AG08396 (cell line): ENCODE measurements at regions not wholly inside any gene's neighbourhood (a gene's known extent, or its start where the extent isn't known, plus 50 kb on each side); places are given as distances from the start of the nearest gene placed in this dataset.

Source experiments
- DNase-seq: peaks from one replicate; pipeline ENCODE4 v3.0.0; 2012; ENCODE audit warnings: low spot score, mixed read lengths

DNA sequence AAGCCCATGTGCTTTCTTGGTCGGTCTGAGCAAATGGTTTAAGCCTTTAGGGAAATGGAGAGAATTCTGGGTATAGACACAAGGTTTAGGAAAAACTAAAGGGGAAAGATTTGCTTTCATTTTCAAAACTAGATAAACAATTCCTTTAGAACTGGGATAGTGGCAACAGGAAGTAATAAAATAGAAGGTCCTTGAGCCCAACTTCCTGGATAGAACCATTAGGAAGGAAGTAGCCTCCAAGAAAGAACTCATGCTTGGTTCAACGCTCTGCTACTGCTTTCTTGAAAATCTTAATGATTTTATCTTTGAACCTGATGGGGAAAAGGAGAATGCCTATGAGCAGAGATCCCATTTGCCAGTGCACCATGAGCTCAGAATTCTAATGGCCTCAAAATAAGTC is 147.0 kb upstream of the THRB start:
- no peak for DNase-seq

DNA sequence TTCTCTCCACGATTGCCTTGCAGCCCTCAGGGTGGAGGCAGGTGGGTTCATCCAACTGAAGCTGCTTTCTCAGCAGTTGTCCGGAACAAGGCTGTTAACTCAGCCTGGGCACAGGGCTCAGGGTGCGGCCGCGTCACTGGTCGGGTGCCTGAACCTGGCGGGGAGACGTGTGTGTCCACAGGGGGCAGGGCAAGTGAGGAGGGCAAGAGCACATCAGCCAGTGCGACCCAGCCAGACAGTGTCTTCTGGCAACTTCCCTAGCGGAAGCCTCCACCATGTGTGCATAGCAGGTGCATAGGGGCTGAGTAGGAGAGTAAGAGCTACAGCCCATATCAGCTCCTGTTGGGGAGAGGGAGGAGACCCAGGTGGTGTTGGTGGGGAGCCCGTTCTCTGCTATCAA is 150.4 kb upstream of the THRB start:
- DNase-seq, result no peak

DNA sequence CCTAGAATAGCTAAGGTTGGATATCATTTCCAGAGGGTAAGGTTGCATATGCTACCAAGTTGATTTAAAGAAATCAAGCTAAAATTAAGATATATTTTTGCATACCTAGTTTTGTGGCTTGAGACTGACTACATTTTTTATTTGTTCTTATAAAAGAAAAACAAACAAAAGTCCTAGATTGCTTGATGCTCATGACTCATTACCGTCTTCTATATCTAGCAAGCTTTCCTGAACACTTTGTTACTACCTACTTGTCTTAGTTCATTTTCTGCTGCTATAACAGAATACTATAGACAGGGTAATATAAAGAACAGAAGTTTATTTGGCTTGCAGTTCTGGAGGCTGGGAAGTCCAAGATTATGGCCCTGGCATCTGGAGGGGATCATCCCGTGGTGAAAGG is 152.1 kb upstream of the THRB start:
- no peak for DNase-seq

DNA sequence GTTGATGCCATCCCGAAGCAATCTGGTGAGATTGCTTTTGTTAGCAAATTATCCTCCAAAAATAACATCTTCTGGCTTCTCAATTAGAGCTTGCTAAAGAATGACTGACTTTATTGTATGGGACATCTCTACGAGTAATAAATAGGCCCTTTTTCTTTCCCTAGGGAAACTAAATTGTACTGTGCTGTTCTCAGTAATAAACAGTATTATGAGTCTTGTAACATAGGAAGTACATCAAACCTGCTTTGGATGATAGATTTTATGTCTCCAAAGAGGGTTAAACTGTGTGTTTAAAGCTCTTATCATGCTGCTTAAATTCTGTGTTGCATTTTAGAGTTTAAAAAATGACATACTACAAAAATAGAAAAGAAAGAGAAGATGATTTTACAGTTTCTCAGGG is 153.4 kb upstream of the THRB start:
- DNase-seq, result no peak

GRCh38 chr3:24650839-24651238 is 156.2 kb upstream of the THRB start:
- DNase-seq, result no peak

DNA sequence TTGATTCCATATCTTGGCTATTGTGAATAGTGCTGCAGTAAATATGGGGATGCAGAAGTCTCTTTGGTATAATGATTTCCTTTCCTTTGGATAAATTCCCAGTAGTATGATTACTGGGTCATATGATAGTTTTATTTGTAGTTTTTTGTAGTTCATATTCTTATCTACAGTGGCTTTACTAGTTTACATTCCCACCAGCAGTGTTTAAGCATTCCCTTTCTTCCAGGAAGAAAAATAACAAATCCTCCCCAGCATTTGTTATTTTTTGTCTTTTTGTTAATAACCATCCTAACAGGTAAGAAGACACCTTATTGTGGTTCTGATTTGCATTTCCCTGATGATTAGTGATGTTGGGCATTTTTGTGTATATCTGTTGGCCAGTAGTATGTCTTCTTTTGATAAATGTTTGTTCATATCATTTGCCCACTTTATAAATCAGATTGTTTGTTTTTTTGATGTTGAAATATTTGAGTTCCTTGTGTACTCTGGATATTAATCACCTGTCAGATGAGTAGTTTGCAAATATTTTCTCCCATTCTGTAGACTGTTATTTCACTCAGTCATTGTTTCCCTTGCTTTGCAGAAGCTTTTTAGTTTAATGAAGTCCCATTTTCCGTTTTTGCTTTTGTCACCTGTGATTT is 163.3 kb upstream of the THRB start:
- no peak for DNase-seq

GRCh38 chr3:24661175-24661584 is 166.5 kb upstream of the THRB start:
- no peak for DNase-seq

DNA sequence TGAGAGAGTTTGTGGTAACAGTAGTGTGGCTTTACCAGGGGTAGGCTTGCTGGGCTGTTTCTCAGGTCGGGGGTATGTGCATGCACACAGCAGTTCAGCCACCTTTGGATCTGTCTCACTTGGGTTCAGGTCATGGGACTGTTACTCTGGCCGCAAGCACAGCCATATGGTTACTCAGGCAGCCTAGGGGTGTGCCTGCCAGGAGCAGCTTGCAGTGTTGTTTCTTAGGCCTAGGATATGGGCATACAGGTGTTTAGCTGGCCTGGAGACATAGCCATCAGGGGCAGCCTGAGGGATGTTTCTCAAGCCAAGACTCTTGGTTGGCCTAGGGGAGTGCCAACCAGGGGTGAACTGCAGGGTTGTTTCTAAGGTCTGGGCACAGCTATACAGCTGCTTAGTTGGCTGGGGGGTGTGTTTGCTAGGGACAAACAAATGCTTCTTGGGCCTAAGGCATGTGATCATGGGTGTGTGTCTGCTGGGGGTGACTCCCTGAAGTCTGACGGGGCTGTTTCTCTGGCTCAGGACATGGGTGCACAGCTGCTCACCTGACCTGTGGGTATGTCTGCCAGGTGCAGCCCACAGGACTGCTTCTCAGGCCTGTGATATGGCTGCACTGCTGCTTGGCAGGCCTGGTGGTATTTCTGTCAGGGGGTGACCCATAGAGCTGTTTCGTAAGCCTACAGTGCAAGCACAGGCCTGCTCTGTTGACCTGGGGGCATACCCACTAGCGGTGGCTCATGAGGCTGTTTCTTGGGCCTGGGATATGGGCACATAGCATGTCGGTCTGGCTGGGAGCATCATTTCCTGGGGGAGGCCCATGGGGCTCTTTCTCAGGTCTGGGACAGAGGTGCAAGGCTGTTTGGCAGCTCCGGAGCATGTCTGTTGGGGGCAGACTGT is 168.0 kb upstream of the THRB start:
- no peak for DNase-seq

- no peak for DNase-seq
These were observed 168.8 kb upstream of the THRB start for GRCh38 chr3:24663406-24663805.

- no peak for DNase-seq
These were observed 173.4 kb upstream of the THRB start for GRCh38 chr3:24668039-24668438.

GRCh38 chr3:24670871-24671270 is 176.2 kb upstream of the THRB start:
- DNase-seq, result no peak

DNA sequence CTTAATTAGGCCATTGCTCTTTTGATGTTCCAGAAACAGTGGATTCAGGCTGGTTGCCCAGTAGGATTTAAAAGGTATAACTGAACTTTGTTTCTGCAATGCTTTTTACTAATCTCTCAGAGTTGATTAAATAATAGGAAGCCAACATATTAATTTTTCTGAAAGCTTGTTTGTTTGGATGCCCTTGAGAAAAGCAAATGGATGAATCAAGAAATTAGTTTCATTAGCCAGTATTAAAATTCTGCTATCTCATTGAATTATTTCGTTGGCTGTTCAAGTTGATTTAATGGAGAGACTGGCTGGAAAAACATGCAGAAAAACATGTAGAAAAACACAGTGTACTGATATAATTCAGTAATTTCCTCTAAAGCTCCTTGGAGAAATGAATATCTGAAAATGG is 178.9 kb upstream of the THRB start:
- DNase-seq, result no peak

GRCh38 chr3:24674261-24674660 is 179.6 kb upstream of the THRB start:
- DNase-seq, result no peak

DNA sequence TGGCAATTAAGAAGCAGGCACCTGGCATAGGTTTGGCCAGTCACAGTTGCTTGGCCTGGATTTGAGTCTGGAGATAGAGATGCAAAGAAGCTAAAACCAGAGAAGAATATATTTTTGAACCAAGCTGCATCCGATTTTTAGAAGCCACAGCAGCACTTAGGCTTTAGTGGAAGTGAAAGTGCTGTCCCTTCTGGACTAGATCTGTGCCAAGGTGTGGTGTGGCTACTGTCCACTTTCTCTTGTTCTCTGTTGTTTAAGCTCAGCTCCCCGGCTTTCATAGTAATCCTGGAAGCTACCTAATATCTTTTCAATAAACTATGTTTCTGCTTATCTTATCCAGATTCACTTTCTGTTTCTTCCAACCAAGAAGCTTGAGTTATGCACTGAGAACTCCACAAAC is 183.4 kb upstream of the THRB start:
- peak; percentile 14 for DNase-seq

DNA sequence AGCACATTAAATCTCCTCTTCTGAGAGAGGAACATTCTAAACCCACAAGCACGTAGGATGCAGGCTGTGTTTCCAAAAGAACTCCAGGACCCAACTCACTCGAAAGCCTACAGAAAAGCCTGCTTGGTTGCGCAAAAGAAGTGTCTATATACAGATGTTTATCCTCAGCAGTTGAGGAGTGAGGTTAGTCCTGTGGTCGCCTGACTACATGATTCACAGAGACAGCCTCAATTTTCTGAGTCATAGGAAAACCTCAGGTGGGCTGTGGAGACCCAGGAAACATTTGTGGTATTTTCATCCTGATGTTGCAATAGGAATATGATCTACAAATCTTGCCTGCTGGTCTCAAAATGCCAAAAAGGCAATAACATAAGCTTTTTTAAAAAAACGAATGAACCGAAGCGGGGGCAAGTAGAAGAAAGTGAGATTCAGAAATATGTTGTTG is 183.8 kb upstream of the THRB start:
- peak; percentile 67 for DNase-seq

DNA sequence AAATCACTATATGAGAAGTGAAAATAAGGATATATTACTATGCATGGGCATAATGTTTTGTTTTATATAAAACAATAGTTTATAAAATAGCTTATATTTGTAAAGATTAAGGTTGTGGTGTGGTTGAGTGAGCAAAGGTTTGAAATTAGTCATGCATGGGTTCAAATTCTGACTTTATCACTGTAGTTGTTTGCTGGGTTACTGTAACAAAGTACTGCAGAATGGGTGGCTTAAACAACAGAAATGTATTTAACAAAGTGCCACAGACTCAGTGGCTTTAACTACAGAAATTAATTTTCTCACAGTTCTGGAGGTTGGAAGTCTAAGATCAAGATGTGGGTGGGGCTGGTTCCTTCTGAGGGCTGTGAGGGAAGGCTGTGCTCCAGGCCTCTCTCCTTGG is 184.8 kb upstream of the THRB start:
- DNase-seq, result no peak

- DNase-seq, result peak; percentile 23
These were observed 185.7 kb upstream of the THRB start for GRCh38 chr3:24680214-24680967.

- DNase-seq, result no peak
These were observed 187.5 kb upstream of the THRB start for GRCh38 chr3:24682141-24682547.

GRCh38 chr3:24683090-24683489 is 188.4 kb upstream of the THRB start:
- no peak for DNase-seq

DNA sequence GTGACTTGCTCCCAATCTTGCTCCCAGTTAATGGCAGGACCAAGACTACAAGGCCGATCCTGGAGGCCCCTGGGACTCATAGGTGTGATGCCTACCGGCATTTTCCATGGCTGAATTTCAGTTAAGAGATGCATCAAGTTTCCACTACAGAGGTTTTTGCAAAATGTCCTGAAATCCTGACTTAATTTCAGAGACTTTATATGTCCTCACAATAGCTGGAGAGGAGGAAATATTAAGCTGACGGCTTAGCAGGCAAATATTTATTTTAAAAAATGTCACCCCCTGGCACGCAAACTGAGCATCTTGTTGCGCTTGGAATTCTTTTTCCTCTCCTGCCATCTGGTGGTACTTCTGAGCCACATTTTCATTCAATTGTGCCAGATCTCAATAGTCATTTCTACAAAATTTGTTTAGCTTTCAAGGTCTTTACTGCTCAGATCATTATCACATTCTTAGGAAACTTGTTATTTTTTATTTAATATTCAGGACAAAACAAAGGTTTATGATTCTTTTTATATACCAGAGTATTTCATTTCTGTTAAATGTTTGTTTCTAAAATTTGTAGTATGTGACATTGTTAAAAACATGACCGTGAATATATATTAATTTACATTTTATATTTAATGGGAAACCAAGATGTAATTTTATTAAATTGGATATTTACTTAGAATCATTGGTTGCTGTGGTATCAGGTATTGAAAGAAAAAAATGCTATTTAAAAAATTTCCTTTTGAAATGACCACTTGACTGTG is 189.2 kb upstream of the THRB start:
- DNase-seq, result peak; percentile 48

DNA sequence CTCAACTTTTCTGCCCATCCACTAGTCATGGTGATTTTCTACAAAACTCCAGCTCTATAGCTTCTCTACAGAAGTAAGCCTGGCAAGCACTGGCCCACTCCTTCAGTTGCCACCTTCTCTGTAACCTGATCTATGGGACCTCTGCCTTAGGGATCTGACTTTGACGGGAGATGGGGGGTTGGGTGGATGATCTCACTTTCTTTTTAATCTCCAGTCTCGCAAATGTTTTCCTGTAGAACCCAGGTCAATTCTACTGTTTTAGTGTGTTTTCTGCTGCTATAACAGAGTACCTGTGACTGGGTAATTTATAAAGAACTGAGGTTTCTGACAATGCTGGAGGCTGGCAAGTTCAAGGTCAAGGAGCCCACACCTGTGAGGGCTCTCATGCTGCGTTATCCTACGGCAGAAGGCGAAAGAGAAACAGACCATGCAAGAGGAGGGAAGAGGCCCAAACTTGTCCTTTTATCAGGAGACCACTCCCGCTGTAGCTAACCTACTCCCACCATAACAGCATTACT is 189.9 kb upstream of the THRB start:
- no peak for DNase-seq

GRCh38 chr3:24686808-24687207 is 192.2 kb upstream of the THRB start:
- peak; percentile 28 for DNase-seq
